ENCODE measurements at regions not wholly inside any gene's neighbourhood (a gene's known extent, or its start where the extent isn't known, plus 50 kb on each side); places are given as distances from the start of the nearest gene placed in this dataset.
A peak's percentile ranks its signal among the peaks of the same experiment; 100 is the strongest.

DNA sequence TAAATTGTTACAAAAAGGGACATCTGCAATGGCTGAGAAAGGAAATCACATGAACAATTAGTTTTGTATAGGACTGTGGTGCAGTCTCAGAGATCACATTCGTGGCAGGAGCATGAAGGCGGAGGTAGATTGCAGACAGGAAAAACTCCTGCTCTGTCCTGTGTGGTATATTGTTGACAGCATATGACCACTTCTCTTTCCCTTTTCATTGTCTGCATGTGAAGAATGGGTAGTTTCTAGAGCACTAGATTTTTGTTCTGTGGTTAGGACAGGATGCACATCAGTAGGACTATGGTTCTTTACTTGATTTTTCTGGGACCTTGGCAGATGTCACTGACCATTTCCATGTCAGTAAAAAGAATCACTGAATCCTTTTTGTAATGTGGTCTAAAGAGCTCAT is 625.9 kb upstream of the PKN2 start:
- DNase-seq (ENCODE audit: low read depth in 2 of 2) = no peak

DNA sequence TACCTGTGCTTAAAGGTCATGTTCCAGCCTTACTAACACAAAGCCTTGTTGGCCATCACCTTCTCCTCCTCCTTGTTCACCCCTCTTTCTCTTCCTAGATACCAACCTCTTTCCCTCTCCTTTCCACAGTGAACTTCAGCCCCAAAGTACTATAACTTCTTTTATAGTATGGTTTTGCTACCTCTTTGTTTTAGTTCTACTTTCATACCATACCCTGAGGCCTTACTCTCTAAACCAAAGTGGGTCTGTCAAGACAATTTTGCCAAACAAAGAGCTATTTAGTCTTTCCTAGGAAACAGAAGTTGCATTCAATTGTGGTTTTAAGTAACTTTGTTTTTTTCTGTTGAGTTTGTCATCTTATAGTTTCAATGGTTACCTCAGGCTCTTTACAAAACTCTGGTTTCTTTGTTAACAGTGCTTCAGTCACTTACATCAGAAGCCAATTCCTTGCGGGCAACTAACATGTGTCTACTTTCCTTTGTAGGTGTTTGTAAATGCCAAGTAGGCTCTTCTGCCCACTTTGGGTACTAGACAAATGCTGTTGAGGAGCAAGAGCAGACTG is 623.9 kb upstream of the PKN2 start:
- no peak for DNase-seq (ENCODE audit: low read depth in 2 of 2)

DNA sequence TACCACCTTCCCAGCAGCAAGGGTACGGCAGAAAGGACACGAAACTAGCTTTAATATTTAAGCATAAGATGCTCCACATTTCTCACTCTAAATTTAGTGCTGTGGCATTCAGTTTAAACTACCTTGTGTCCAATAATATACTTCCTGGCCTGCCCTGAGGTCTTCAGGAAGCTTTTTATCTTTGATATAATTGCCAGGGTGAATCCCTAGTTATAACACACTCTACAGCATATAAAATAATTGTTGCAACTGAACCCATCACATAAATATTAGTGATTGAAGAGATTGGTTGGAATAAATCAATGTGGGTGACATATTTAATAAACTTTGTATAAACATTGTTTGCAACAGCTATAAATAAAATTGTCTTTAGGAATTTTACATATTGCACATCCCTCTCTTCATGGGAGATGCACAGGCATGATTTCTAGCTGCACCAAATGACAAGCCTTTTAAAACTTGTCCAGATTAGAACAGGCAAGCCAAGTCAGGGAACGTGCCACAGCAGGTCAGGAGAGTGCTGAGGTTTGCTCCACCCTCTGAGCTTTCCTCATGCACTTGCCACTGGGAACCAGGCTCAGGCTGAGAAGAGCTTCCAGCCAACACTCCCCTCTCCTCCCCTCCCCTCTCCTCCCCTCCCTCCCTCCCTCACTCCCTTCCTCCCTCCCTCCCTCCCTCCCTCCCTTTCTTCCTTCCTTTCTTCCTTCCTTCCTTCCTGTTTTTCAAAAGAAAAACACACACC is 623.2 kb upstream of the PKN2 start:
- DNase-seq (ENCODE audit: low read depth in 2 of 2) = no peak

DNA sequence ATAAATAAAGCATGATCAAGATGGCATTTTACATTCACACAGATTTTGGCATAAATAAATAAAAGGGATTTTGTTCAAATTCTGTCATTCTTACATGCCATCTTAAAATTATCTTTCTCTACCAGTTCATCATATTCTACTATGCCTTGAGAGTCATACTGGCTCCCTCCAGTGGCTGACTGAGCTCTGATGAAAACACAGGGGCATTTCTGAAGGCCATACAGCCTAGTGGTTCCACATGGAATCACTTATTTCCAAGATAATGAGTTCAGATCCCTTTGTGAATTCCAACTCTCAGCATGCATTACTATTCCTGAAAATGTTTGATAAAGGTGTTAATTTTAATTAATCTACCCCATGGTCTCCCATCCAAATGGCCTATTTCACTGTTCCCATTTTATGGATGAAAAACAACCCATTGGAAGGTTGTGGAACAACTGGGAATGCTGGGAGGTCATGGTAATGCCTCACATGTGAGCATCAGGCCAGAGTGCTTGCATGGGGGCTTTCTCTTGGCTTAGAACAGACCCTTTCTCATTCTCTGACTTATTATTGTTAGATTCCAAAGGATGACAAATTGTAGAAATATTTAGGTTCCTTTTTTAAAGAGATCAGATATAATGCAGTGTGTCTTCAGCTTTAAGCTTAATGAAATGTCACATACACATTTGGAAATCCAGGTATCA is 622.4 kb upstream of the PKN2 start:
- peak; percentile 24 to 31 for DNase-seq (ENCODE audit: low read depth in 2 of 2)

DNA sequence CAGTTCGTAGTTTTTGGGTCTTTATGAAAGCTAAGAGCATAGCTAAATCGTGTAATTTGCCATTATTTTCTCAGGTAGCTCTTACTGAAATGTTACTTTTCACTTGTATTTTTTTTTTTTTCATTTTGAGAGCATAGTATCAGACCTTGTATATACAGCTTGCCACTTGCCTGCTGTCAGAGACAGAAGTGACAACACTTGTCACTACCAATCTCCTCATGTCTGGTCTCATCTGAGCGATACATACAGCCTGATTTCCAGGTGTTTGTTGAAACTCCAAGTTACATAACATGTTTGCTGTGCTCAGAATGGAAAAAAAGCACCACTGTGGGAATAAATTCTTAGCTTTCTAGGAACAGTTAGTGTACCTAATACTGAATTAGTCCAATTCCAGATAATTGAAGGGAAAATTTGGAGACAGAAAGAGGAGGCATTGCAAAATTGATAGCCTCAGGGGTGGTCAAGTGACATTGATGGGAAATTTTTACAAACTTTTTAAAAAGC is 621.4 kb upstream of the PKN2 start:
- DNase-seq (ENCODE audit: low read depth in 2 of 2) = no peak

DNA sequence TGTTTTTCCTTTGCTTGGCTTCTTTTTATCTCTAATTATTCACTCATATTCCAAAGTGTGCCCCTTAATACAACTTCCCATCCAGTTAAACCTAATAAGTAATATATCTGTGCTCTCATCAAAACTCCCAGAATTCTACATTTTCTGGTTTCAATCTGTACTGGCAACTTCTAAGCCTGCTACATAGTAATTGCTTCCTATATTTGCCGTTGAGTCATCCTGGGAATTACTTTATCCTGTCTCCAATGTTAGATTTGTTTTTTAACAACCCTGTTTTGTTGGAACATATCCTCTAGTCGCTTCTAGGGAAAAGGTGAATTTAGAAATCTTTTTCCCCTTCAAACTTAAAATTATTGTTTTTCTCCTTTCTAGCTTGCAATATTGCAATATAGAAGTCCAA is 620.5 kb upstream of the PKN2 start:
- no peak for DNase-seq (ENCODE audit: low read depth in 2 of 2)

DNA sequence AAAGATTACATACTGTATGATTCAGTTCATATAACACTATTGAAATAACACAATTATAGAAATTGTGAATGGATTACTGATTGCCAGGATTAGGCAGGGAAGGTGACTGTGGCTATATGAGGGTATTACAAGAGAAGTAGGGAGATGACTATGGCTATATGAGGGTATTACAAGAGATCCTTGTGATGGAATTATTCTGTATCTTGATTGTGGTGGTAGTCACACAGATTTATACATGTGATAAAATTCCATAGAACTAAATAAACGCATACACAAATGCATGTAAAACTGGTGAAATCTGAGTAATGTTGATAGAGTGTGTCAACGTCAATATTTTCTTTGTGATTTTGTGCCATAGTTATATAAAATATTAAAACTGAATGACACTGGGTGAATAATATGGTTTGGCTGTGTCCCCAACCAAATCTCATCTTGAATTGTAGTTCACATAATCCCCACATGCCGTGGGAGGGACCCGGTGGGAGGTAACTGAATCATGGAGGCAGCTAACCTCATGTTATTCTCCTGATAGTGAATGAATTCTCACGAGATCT is 615.6 kb upstream of the PKN2 start:
- no peak for DNase-seq (ENCODE audit: low read depth in 2 of 2)

DNA sequence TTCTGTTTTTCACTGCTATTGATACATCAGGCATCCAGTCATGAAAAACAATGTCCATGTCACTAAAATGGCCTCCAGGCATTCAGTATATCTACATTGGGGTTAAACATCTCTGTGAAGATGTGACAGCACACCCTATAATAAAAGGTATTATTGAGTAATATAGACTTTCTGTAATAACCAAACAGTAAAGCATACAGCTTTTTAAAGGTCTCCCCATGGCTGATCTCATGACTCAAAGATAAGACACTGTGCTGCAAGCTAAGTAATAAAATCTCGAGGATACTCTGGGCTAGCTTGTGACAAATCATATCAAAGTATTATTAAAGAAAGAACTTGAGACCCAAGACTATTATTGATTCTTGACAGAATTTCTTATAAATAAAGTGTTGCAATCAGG is 613.1 kb upstream of the PKN2 start:
- DNase-seq (ENCODE audit: low read depth in 2 of 2) = no peak

DNA sequence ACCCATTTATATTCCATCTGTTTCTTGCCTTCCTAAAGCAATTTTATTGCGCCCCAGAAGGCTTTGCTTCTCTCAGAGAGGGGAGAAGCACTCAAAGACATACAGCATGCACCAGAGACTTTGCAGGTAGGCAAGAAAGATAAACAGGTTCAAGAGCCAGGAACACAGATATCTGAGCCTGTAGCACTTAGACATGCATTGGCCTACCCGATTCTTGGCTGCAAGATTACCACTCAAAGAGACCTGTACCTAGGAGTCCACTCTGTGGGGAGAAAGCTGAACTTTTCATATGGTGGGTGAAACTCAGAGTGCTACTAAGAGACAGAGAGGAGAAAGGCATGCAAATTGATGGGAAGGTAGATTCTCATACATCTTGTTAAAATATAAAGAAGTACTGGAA is 609.4 kb upstream of the PKN2 start:
- DNase-seq (ENCODE audit: low read depth in 2 of 2) = no peak

DNA sequence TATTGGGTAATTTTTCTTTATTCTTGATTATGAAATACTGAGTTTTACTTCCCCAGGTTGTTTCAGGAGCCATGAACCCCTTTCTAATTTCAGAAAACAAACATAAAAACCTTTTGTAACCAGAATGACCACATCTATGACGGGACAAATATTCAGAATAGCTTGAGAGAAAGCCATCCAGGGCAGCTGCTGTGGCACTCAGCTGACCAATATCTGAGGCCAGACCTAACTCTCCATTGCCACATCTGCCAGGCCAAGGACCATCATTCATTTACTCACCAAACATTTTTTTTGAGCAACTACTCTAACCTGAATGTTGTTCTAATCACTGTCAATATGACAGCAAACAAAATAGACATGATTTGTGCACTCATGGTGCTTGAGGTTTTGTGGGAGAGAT is 608.3 kb upstream of the PKN2 start:
- DNase-seq (ENCODE audit: low read depth in 2 of 2) = no peak

DNA sequence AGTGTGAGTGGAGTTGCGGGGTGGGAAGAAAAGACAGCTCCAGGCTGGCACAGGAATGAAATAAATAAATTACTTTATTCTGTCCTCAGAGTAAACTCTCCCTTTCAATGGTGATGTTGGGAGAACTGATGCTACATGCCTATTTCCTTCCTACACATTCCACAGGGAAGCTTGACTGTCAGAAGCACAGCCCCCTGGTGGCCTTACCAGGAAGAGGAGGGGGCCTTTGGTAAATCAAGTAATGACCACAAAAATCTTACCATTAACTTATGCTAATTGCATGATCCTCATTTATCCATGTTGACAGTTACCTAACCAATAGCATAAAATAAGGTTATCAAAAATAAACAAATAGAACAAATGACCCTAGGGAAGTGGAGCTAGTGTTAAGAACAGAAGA is 605.0 kb upstream of the PKN2 start:
- peak in 1 of 2 donors; percentile 3 for DNase-seq (ENCODE audit: low read depth in 2 of 2)

DNA sequence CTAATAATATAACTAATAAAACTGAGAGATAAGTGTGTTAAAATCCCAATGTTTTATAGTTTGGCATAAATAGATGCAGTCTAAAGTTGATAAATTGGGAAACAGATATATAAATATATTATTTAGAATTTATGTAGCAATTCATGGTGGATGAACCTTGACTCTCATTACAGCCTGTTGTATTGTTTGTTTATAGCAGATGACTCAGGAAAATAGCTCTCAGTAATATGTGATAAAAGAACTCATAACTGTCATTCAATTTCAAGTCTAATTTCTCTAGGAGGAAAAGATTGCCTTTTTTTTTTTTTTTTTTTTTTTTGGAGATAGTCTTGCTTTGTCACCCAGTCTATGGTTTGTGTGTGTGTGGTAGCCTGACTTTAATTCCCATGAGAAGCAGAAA is 603.2 kb upstream of the PKN2 start:
- DNase-seq (ENCODE audit: low read depth in 2 of 2) = no peak

DNA sequence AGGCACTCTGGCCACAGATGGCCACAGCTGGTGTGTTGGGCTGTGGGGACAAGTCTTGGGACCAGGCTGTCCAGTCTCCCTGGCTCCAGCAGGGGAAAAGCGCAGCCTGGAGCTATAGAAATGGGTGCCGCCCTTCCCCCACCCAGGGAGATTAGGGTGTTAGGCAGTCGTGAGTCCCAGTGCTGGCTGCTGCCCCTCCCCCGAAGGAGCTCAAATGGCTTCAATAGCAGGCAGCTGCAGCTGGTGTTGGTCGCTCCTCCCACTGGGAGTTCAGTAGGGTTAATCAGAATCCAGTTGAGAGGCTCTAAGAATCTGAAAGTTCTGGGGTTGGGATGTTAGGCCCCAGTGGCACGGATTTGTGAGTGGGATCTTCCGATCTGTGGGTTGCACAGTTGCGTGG is 595.6 kb upstream of the PKN2 start:
- no peak for DNase-seq (ENCODE audit: low read depth in 2 of 2)

DNA sequence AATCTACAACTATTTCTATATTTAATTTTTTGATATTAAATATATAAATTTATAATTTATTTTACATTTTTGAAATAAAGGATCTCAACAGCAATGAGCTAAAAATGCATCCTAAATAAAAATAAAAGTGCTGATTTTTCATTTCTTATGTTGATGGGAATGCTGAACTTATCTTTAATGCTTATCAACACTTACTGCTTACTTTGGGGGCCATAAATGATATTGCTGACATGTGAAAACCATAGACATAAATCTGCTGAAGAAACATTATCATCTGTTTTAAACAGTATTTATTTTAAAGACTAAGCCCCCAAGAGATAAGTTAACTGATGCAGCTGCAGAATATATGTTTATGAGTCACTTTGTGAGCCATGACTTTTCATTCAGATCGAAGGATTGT is 594.1 kb upstream of the PKN2 start:
- DNase-seq (ENCODE audit: low read depth in 2 of 2) = no peak

DNA sequence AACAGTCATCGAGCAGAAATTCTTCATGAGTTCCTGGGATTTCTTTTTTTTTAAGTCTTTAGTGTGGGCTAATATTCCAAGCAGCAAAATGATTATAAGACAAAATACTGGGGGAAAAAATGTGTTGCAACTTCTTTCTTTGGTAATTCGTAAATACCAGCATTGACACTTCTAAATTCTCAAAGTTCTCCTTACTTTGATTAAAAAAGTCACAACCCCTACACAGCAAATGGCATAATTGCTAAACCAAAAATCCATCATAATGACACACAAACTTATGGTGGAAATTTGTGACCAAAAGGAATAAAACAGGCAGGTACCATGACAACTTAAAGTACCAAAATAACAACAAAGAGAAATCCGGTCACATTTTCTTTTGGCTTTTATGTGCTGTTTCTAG is 585.2 kb upstream of the PKN2 start:
- DNase-seq (ENCODE audit: low read depth in 2 of 2) = no peak

DNA sequence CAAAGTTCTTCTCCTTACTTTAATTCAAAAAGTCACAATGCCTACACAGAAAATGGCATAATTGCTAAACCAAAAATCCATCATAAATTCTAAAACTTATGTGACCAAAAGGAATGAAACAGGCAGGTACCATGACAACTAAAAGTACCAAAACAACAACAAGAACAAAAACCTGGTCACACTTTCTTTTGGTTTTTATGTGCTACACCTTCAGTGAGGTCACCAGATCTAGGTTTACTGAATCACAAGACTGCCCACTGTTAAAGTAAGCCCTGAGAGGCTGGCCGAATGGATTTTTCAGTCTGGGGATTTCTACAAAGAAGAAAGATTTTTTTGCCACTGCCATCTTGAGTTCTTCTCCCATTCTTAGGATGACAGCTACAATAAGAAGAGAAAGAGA is 583.0 kb upstream of the PKN2 start:
- no peak for DNase-seq (ENCODE audit: low read depth in 2 of 2)

DNA sequence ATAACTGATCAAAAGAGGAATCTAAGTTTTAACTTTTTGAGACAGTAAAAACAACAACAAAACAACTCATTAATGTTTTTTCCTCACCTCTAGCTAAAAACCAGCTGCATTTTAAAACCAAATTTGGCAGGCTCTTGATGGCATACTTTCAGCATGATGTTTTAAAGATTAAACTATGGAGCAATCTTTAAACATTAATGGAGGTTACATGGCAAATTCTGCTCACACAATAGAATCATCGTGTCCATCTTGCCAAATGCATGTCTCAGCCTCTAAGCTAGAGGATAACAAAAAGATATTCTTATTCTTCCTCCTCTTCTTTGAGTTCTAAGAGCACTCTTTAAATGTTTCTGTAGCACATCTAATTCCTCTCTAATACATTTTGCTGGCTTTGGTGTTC is 579.8 kb upstream of the PKN2 start:
- no peak for DNase-seq (ENCODE audit: low read depth in 2 of 2)

DNA sequence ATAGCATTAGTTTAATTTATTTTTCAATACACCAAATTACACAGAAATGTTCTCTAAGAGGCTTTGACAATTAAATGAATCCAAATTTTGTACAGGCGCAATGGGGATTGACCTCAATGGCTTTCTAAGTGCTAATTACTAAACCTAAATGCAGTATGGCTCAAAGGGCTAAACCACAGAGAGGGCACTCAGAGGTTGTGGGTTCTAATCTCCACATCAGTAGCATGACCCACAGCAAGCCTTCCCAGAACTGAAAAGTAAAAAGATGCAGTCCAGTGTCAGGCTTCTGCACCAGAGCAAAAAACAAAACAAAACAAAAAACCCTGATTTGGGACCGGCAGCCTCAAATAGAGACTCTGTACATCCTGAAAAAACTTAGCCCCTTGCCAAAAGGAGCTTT is 579.2 kb upstream of the PKN2 start:
- DNase-seq (ENCODE audit: low read depth in 2 of 2) = no peak

DNA sequence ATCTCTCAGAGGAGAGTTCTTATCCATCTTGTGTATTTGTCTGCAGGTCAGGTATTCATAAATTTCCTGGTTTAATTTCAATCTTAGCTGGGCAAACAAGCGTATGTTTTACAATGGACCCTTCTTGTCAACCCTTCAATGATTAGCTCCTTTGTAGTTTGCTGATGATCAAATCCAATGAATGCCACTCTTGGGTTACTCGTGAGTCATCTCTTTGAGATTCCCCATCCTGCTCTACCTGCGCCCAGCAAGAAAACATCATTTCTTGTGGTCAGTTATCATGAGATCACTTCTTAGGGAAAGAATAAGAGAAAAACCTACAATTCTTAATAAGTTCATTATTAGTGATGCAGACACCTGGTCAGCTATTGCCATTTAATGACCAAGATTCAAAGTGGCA is 572.3 kb upstream of the PKN2 start:
- no peak for DNase-seq (ENCODE audit: low read depth in 2 of 2)

DNA sequence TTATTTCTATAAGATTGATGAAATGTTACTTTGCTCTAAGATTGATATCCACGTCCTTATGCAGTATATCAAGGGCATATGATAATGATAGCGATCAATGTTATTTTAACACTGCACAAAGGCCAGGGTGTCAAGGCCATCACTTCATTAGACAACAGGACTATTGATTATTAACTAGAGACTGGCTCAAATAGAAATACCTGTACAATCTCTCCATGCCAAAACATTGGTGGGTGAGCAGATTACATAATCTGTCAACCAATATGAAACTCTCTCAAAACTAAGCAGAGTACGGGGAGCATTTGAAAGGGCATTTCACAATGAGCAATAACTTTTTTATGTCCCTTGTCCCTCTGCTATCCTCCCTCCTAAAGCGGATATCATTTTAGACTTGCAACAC is 566.5 kb upstream of the PKN2 start:
- DNase-seq (ENCODE audit: low read depth in 2 of 2) = no peak

DNA sequence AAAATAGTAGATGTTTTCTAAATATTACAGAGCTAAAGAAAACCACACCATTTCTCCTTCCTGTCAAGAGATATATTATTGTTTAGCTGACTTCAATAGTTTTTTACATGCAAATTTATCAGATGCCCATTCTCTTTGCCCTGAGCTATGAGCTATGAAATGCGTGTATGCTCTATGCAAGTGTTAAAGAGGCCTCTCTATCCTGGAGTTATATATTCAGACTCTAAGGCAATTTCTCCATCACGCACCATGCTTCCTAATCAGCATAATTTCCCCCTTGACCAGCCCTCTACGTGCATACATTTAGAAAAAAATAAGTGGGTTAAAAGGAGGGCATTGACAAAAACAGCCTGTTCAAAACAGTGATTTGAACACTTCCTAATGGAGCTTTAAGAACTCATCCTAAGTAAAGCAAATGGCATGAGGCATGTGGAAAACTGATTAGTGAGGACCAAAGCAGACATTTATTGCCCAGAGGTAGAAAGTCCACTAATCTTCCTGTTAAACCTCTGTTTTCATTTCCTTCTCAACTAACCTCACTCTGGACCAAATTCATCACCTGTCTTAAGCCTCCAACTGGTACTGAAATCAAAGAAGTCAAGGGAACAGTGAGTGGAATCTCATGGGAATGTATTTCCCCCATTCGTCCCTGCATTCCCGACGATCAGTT is 565.8 kb upstream of the PKN2 start:
- no peak for DNase-seq (ENCODE audit: low read depth in 2 of 2)

DNA sequence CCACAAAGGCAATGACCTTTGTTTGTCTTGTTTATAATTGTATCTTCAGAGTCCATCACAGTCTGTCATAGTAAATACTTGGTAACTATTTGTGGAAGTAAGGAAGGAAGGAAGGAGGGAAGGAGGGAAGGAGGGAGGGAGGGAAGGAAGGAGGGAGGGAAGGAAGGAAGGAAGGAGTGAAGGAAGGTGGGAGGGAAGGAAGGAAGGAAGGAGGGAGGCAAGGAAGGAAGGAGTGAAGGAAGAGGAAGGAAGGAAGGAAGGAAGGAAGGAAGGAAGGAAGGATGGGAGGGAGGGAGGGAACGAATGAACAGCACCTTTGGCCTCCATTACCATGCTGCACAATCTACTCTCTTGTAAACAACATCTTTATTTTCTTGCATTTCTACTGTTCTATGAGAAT is 559.5 kb upstream of the PKN2 start:
- DNase-seq (ENCODE audit: low read depth in 2 of 2) = no peak
